Right cardiac atrium (tissue), 5 donors: ENCODE measurements at regions not wholly inside any gene's neighbourhood (a gene's known extent, or its start where the extent isn't known, plus 50 kb on each side); places are given as distances from the start of the nearest gene placed in this dataset.

Experiments used
- ATAC-seq, 2 donors: fragments of 200-7000 bp; cut with Tn5 transposase; one replicate each; pipeline versions ENCODE4 v1.8.0 to v1.9.1; 2020; ENCODE audit warnings: moderate library complexity in 2 of 2, mild to moderate bottlenecking in 1 of 2
- DNase-seq, 3 donors: peaks; one replicate each; pipeline ENCODE4 v3.0.0-alpha.2; 2020
- H3K27ac ChIP-seq: one replicate; pipeline ENCODE4 v1.5.1; 2013; ENCODE audit warnings: mild to moderate bottlenecking, low read length, control low read depth, moderate library complexity
- H3K27me3 ChIP-seq: one replicate; pipeline ENCODE4 v1.6.1; 2013; ENCODE audit not compliant: control insufficient read depth, insufficient read depth
- H3K4me1 ChIP-seq: one replicate; pipeline ENCODE4 v1.6.1; 2013; ENCODE audit warnings: low read length; ENCODE audit not compliant: control insufficient read depth, insufficient read depth
- H3K4me3 ChIP-seq: one replicate; pipeline ENCODE4 v1.5.1; 2013; ENCODE audit warnings: low read length, control low read depth
- H3K9me3 ChIP-seq: one replicate; pipeline ENCODE4 v1.6.1; 2013; ENCODE audit warnings: low read length; ENCODE audit not compliant: control insufficient read depth
- WGBS: extraction: QIAGEN DNeasy Blood & Tissue Kit; methylation state at CpG from one replicate; pipeline ENCODE4 v1.1.7; 2013; 5-methylcytosine and 5-hydroxymethylcytosine counted together
- intact Hi-C, 4 donors: fragments of 100-400 bp; cut with DNase I; formaldehyde crosslinking; loops; one replicate each; pipeline versions ENCODE4 v1.11.0 to v1.14.0; 2022 to 2023
- donor health status: healthy with polysubstance abuse.
- donor health status: DM: no; HTN: yes; CAD: no.
- donor health status: DM: no; HTN: no; CAD: no.
- donor health status: DM: no; HTN: yes; CAD: no; lungs with severe emphysema.
- donor health status: DM: yes; HTN: yes; CAD: no.

GRCh38 chr1:178625695-178626094, 99.3 kb upstream of the RALGPS2 start:
- H3K27me3 ChIP-seq: no peaks in the 10 kb centered on the region
- ATAC-seq: no peak
- H3K27ac ChIP-seq: no peak overlapping the region
- peaks cover 2% of the 10 kb centered on the region for H3K9me3 ChIP-seq
- no peak for DNase-seq
- intact Hi-C loops: loop anchor here in 1 of 4 donors (10.0 kb wide), 1 partner anchor 49 kb away; no protein-coding TSS in a partner anchor
- WGBS: 18% methylated on average over 1 of the region's 1 CpG
- peaks cover 2% of the 10 kb centered on the region for H3K4me1 ChIP-seq
- no peak overlapping the region for H3K4me3 ChIP-seq

GRCh38 chr1:178627037-178627436, 98.0 kb upstream of the RALGPS2 start:
- H3K9me3 ChIP-seq: no peaks in the 10 kb centered on the region
- ATAC-seq (no peak), DNase-seq (no peak)
- H3K4me1 ChIP-seq: peaks cover 2% of the 10 kb centered on the region
- intact Hi-C loops: loop anchor here in 1 of 4 donors (10.0 kb wide), 1 partner anchor 48 kb away; no protein-coding TSS in a partner anchor
- 76% methylated on average over 2 of the region's 2 CpGs for WGBS
- no peak overlapping the region for H3K4me3 ChIP-seq
- H3K27ac ChIP-seq: no peak overlapping the region
- H3K27me3 ChIP-seq: no peaks in the 10 kb centered on the region

DNA sequence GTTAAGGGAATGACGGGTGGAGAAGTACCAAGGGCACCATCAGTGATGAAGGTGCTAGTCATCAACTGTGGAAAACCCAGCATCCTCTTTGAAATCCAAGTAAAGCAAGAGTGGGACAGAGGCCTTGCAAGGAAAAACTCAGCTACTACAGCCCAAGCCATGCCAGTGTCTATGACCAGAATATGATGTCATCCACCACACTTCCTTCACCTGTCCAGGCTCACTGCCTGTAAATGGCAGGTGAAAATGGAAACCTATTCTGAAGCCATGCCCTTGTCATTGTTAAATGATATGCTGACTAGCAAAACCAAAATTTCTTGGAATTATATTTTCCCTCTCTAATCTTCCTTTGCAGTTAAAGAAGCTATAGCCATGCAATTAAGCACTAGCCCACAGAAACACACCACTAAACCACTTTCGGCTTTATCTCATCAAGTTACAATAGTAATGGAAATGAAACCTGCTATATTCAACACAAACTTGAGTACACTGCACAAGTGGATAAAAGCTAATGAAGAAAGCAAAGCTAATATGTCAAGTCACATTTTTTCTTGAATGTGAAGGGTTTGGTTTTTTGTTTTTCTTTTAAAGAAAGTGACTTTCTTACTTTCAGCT, 96.3 kb upstream of the RALGPS2 start:
- no peak for DNase-seq
- Histone ChIP-seq H3K27ac (no peak overlapping the region), H3K9me3 (no peaks in the 10 kb centered on the region), H3K27me3 (no peaks in the 10 kb centered on the region), H3K4me1 (peaks cover 2% of the 10 kb centered on the region), H3K4me3 (no peak overlapping the region)
- ATAC-seq: no peak
- intact Hi-C loops: loop anchor here in 1 of 4 donors (10.0 kb wide), 1 partner anchor 46 kb away; no protein-coding TSS in a partner anchor
- 83% methylated on average over 2 of the region's 2 CpGs for WGBS

DNA sequence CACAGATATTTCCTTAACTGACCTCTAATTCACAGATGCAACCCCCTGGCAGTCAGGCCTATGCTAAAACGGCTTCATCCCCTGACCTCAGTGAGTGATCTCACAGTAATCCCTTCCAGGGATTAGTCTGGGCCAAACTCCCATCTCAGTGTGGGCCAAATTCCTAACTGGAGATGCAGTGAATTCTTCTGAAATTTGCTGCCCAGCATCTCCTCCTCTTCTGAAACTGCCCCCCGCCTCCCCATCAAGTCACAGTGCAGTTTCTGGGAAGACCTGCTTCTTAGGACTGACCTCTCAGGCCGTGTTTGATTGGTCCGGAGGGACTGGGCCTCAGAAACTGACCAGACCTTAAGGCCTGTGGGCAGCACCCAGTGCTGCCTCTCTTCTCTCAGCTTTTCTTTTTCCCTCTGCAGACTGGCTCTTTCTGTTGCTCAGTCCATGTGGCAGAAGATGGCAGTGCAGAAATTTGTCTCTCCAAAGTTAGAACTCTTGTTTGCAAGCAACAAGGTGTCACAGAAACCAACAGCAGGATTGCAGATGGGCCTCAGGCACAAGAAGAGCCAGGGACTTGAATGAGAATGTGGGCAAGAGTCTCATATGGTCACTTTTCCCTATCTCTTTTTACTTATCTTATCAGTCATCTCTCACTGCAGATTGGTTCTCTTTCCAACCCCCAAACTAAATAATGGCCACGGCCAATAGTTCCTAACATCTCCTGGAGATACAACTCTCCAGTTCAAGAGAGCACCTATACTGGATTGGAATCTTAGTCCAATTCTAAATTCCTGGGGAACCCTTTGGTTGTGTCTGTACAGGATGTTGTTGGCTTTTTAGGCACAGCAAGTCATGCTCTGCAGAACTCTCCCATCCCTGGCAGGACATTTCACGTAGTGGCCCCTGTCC, 95.5 kb upstream of the RALGPS2 start:
- Histone ChIP-seq H3K4me1 (peaks cover 2% of the 10 kb centered on the region), H3K27ac (peak overlapping the region; percentile 52), H3K9me3 (no peaks in the 10 kb centered on the region), H3K4me3 (no peak overlapping the region), H3K27me3 (no peaks in the 10 kb centered on the region)
- no peak for ATAC-seq
- DNase-seq: peak in 1 of 3 donors; percentile 44
- intact Hi-C loops: loop anchor here in 1 of 4 donors (10.0 kb wide), 1 partner anchor 45 kb away; no protein-coding TSS in a partner anchor
- 61% methylated on average over 6 of the region's 6 CpGs for WGBS

DNA sequence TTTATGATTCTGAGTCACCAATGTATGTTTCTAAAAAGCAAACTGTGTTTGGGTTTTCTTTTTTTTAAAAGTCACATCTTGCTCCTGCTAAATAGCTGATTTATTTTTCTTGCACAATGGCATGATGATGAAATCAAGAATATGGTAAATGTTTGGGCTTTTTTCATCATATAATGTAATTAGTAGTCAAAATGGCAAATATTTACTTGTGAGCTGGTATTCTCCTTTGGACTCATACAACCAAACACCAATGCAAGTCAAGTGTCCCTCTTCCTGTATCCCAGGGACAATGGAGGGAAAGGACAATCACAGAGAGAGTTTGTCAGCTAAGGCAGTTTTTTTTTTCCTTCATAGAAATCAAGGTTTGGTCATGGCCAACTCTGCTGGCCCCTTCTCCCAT, 94.6 kb upstream of the RALGPS2 start:
- no peak overlapping the region for H3K27ac ChIP-seq

GRCh38 chr1:178632653-178633052, 92.4 kb upstream of the RALGPS2 start:
- DNase-seq (no peak), ATAC-seq (no peak)
- Histone ChIP-seq H3K9me3 (no peaks in the 10 kb centered on the region), H3K27me3 (no peaks in the 10 kb centered on the region), H3K27ac (no peak overlapping the region), H3K4me1 (peaks cover 2% of the 10 kb centered on the region), H3K4me3 (no peak overlapping the region)
- WGBS: 56% methylated on average over 5 of the region's 5 CpGs
- intact Hi-C loops: no loop called here

More for the DNA sequence above, 94.6 kb upstream of the RALGPS2 start:
- Histone ChIP-seq H3K4me3 (no peak overlapping the region), H3K27me3 (no peaks in the 10 kb centered on the region), H3K4me1 (peaks cover 2% of the 10 kb centered on the region), H3K9me3 (no peaks in the 10 kb centered on the region)
- DNase-seq (no peak), ATAC-seq (no peak)
- intact Hi-C loops: no loop called here

DNA sequence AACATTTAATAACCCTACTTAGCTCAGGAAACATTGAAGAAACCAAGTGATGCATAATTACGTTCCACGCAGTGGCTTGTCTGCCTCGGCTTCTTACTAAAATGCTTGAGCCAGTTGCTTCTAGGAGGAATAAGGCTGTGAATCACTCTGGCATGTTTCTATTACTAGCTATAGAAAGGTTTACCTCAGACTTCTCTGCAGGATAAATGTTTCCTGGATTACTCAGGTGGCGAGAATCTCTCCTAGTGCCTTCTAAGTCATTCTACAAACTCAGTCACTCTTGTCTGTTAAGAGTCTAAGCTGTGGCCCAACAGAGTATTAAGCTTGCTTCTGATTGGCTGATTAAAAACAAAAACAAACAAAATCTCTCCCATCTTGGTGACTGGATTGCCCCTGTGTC, 92.0 kb upstream of the RALGPS2 start:
- Histone ChIP-seq H3K9me3 (no peaks in the 10 kb centered on the region), H3K27me3 (no peaks in the 10 kb centered on the region), H3K4me3 (no peak overlapping the region), H3K27ac (no peak overlapping the region), H3K4me1 (peaks cover 2% of the 10 kb centered on the region)
- ATAC-seq (no peak), DNase-seq (no peak)
- 85% methylated on average over 4 of the region's 4 CpGs for WGBS
- intact Hi-C loops: no loop called here

DNA sequence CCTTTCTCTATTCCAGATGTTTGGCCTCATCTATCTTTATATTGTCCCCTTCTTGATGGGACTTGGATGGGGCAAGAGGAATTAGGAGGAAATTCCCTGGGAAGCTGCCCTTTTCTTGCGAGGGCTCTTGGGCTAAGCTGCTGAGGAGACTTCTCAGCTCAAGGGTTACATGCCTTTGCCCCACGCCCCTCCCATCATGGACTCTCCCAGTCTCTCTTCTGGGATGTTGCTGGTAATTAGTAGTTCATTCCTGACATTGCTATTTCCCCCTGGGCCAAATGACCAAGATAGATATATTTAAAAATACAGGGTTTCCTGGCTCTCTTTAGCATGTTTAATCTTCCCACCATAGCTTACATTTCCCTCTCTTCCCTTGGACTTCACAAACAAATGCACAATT, 90.6 kb upstream of the RALGPS2 start:
- Histone ChIP-seq H3K27ac (no peak overlapping the region), H3K4me1 (no peaks in the 10 kb centered on the region), H3K27me3 (no peaks in the 10 kb centered on the region), H3K9me3 (no peaks in the 10 kb centered on the region), H3K4me3 (no peak overlapping the region)
- 52% methylated on average over 2 of the region's 2 CpGs for WGBS
- intact Hi-C loops: no loop called here
- DNase-seq: no peak
- no peak for ATAC-seq

DNA sequence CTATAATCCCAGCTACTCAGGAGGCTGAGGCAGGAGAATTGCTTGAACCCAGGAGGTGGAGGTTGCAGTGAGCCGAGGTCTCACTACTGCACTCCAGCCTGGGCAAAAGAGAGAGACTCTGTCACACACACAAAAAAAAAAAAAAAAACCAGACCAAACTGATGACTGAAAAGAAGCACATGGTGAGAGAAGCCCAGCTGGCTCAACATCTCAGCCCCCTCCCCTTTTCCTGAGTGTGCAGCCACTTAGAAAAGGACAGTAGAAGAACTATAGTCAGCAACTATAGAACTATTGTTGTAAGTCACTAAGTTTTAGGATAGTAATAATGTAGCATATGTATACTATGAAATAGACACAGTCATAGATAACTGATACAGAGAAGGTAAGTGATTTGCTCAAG, 87.2 kb upstream of the RALGPS2 start:
- Histone ChIP-seq H3K27me3 (no peaks in the 10 kb centered on the region), H3K4me3 (no peak overlapping the region), H3K9me3 (no peaks in the 10 kb centered on the region), H3K27ac (no peak overlapping the region), H3K4me1 (no peaks in the 10 kb centered on the region)
- WGBS: 91% methylated on average over 1 of the region's 1 CpG
- intact Hi-C loops: no loop called here
- DNase-seq: no peak
- no peak for ATAC-seq

GRCh38 chr1:178639326-178639725, 85.7 kb upstream of the RALGPS2 start:
- Histone ChIP-seq H3K27ac (no peak overlapping the region), H3K4me1 (no peaks in the 10 kb centered on the region), H3K4me3 (no peak overlapping the region), H3K27me3 (no peaks in the 10 kb centered on the region), H3K9me3 (no peaks in the 10 kb centered on the region)
- ATAC-seq: no peak
- intact Hi-C loops: no loop called here
- DNase-seq: no peak

DNA sequence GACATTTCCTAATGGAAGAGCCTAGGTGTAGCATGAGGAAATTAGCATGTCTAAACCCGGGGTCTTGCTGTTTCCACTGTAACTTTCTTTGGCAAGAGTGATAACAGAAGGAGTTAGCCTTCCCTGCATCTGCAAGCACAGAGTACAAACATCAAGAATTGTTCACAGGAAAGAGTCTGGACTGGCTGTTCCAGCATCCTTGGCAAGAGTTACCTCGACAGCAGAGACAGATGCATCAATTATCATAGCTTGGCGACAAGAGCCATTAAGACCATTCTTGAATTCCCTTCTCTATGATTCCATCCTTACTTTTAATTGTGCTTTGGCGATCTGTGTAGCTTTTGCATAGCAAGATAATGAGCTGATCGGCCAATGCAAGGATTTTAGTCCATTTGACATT, 82.8 kb upstream of the RALGPS2 start:
- H3K27me3 ChIP-seq: no peaks in the 10 kb centered on the region
- ATAC-seq: no peak
- H3K27ac ChIP-seq: no peak overlapping the region
- H3K4me1 ChIP-seq: no peaks in the 10 kb centered on the region
- intact Hi-C loops: no loop called here
- 48% methylated on average over 5 of the region's 5 CpGs for WGBS
- H3K4me3 ChIP-seq: no peak overlapping the region
- no peak for DNase-seq
- no peaks in the 10 kb centered on the region for H3K9me3 ChIP-seq
